ENCODE measurements at regions not wholly inside any gene's neighbourhood (a gene's known extent, or its start where the extent isn't known, plus 50 kb on each side); places are given as distances from the start of the nearest gene placed in this dataset.

GRCh38 chr3:20700714-20701113, 514.7 kb upstream of the SGO1 start:
- no peak overlapping the region for H3K4me3 ChIP-seq (ENCODE audit: low read depth, low read length)
- H3K27me3 ChIP-seq (ENCODE audit: control insufficient read depth, insufficient read depth, low read length), result no peaks in the 10 kb centered on the region
- no peak for TF ChIP-seq CTCF (IDR thresholded peaks at IDR 0.05; ENCODE audit: insufficient read depth, low read length, severe bottlenecking)
- H3K36me3 ChIP-seq (ENCODE audit: control insufficient read depth, insufficient read depth, low read length), result no peaks in the 10 kb centered on the region
- FAIRE-seq (no peak), DNase-seq (ENCODE audit: low read depth) (no peak)

- no peak for FAIRE-seq
Measured at GRCh38 chr3:20698896-20699295, 512.9 kb upstream of the SGO1 start.

GRCh38 chr3:20696388-20697150, 510.6 kb upstream of the SGO1 start:
- no peaks in the 10 kb centered on the region for H3K36me3 ChIP-seq (ENCODE audit: control insufficient read depth, insufficient read depth, low read length)
- no peak for TF ChIP-seq CTCF (IDR thresholded peaks at IDR 0.05; ENCODE audit: insufficient read depth, low read length, severe bottlenecking)
- no peaks in the 10 kb centered on the region for H3K27me3 ChIP-seq (ENCODE audit: control insufficient read depth, insufficient read depth, low read length)
- peak; percentile 25 for DNase-seq (ENCODE audit: low read depth)
- no peak overlapping the region for H3K4me3 ChIP-seq (ENCODE audit: low read depth, low read length)
- no peak for FAIRE-seq

More at GRCh38 chr3:20698896-20699295, 512.9 kb upstream of the SGO1 start:
- Histone ChIP-seq H3K4me3 (ENCODE audit: low read depth, low read length) (no peak overlapping the region), H3K27me3 (ENCODE audit: control insufficient read depth, insufficient read depth, low read length) (no peaks in the 10 kb centered on the region), H3K36me3 (ENCODE audit: control insufficient read depth, insufficient read depth, low read length) (no peaks in the 10 kb centered on the region)
- TF ChIP-seq CTCF (IDR thresholded peaks at IDR 0.05; ENCODE audit: insufficient read depth, low read length, severe bottlenecking), result no peak
- no peak for DNase-seq (ENCODE audit: low read depth)

GRCh38 chr3:20692675-20693074, 506.7 kb upstream of the SGO1 start:
- no peak for FAIRE-seq

GRCh38 chr3:20683910-20684309, 497.9 kb upstream of the SGO1 start:
- no peak for TF ChIP-seq CTCF (IDR thresholded peaks at IDR 0.05; ENCODE audit: insufficient read depth, low read length, severe bottlenecking)
- FAIRE-seq, result no peak
- H3K36me3 ChIP-seq (ENCODE audit: control insufficient read depth, insufficient read depth, low read length), result no peaks in the 10 kb centered on the region
- DNase-seq (ENCODE audit: low read depth), result no peak
- no peaks in the 10 kb centered on the region for H3K27me3 ChIP-seq (ENCODE audit: control insufficient read depth, insufficient read depth, low read length)
- no peak overlapping the region for H3K4me3 ChIP-seq (ENCODE audit: low read depth, low read length)

More at GRCh38 chr3:20692675-20693074, 506.7 kb upstream of the SGO1 start:
- Histone ChIP-seq H3K4me3 (ENCODE audit: low read depth, low read length) (no peak overlapping the region), H3K27me3 (ENCODE audit: control insufficient read depth, insufficient read depth, low read length) (no peaks in the 10 kb centered on the region), H3K36me3 (ENCODE audit: control insufficient read depth, insufficient read depth, low read length) (no peaks in the 10 kb centered on the region)
- TF ChIP-seq CTCF (IDR thresholded peaks at IDR 0.05; ENCODE audit: insufficient read depth, low read length, severe bottlenecking), result no peak
- no peak for DNase-seq (ENCODE audit: low read depth)

- Histone ChIP-seq H3K36me3 (ENCODE audit: control insufficient read depth, insufficient read depth, low read length) (no peaks in the 10 kb centered on the region), H3K27me3 (ENCODE audit: control insufficient read depth, insufficient read depth, low read length) (no peaks in the 10 kb centered on the region), H3K4me3 (ENCODE audit: low read depth, low read length) (no peak overlapping the region)
- DNase-seq (ENCODE audit: low read depth) (peak; percentile 34), FAIRE-seq (no peak)
- TF ChIP-seq CTCF (IDR thresholded peaks at IDR 0.05; ENCODE audit: insufficient read depth, low read length, severe bottlenecking), result no peak
Measured at GRCh38 chr3:20682573-20682972, 496.6 kb upstream of the SGO1 start.

All from bronchial epithelial cell (primary cell).